Naive B cell (primary cell): ENCODE measurements at regions not wholly inside any gene's neighbourhood (a gene's known extent, or its start where the extent isn't known, plus 50 kb on each side); places are given as distances from the start of the nearest gene placed in this dataset.

Experiments
- ATAC-seq, 2 donors: fragments of 150-1000 bp; cut with Tn5 transposase; 2 replicates each; pipeline ENCODE4 v1.10.0; 2021; ENCODE audit warnings: low read depth in 2 of 2, mild to moderate bottlenecking in 2 of 2, moderate library complexity in 2 of 2
- DNase-seq: peaks from one replicate; pipeline ENCODE4 v3.0.0; 2022
- H3K27ac Mint-ChIP-seq, 6 donors: one replicate each; pipeline ENCODE4 v1.8.0; 2020 to 2022; ENCODE audit warnings: mild to moderate bottlenecking in 6 of 6, mixed read lengths in 6 of 6, moderate library complexity in 5 of 6, inconsistent platforms in 2 of 6
- H3K27me3 Mint-ChIP-seq, 3 donors: one replicate each; pipeline ENCODE4 v1.8.0; 2021 to 2022; ENCODE audit warnings: mixed read lengths in 3 of 3, mild to moderate bottlenecking in 1 of 3
- H3K36me3 Mint-ChIP-seq, 2 donors: one replicate each; pipeline ENCODE4 v1.8.0; 2020 to 2022; ENCODE audit warnings: mixed read lengths in 2 of 2, inconsistent platforms in 1 of 2, mild to moderate bottlenecking in 1 of 2
- H3K4me1 Mint-ChIP-seq, 3 donors: one replicate each; pipeline ENCODE4 v1.8.0; 2020 to 2022; ENCODE audit warnings: mixed read lengths in 3 of 3, inconsistent platforms in 1 of 3, mild to moderate bottlenecking in 1 of 3, moderate library complexity in 1 of 3
- H3K4me3 Mint-ChIP-seq, 8 donors: one replicate each; pipeline ENCODE4 v1.8.0; 2020 to 2022; ENCODE audit warnings: mild to moderate bottlenecking in 8 of 8, mixed read lengths in 8 of 8, moderate library complexity in 8 of 8, inconsistent platforms in 2 of 8
- H3K9me3 Mint-ChIP-seq, 7 donors: one replicate each; pipeline ENCODE4 v1.8.0; 2020 to 2022; ENCODE audit warnings: mixed read lengths in 7 of 7, mild to moderate bottlenecking in 5 of 7, inconsistent platforms in 2 of 7, moderate library complexity in 1 of 7

GRCh38 chr15:69713726-69714559 is 261.3 kb downstream of the RPLP1 start:
- DNase-seq (no peak), ATAC-seq (no peak)
- Mint-ChIP-seq H3K9me3 (peaks cover 0 to 14% (median 8%) of the 10 kb centered on the region in 7 donors), H3K4me1 (peaks cover 3 to 8% (median 6%) of the 10 kb centered on the region in 3 donors), H3K36me3 (no peaks in the 10 kb centered on the region), H3K27me3 (peaks cover 36 to 45% (median 39%) of the 10 kb centered on the region in 3 donors), H3K27ac (peak overlapping the region in 2 of 6 donors; percentile 5 to 12), H3K4me3 (no peak overlapping the region)

DNA sequence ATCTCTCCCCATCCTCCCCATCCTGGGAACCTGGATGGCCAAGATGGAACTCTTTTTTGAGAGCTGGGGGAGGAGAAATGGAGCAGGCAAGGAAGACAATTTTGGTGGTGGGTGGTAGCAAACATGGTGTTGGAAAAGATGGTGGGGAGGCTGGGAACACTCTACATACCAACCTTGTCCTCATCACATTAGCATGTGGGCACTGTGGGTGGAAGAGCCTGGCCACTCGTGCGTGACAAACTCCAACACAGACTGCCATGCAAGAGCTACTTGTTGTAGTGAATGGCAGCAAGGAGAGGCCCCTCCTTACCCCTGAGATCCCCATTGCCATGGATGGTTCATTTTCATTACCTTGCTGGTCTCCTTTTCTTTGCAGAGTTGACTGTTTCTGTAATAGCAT is 262.6 kb downstream of the RPLP1 start:
- Mint-ChIP-seq H3K27me3 (peaks cover 30 to 39% (median 31%) of the 10 kb centered on the region in 3 donors), H3K9me3 (peaks cover 0 to 8% (median 0%) of the 10 kb centered on the region in 7 donors), H3K4me3 (no peak overlapping the region), H3K27ac (no peak overlapping the region), H3K36me3 (no peaks in the 10 kb centered on the region), H3K4me1 (peaks cover 12 to 20% (median 14%) of the 10 kb centered on the region in 3 donors)
- DNase-seq, result no peak
- no peak for ATAC-seq

GRCh38 chr15:69718436-69718835 is 265.8 kb downstream of the RPLP1 start:
- Mint-ChIP-seq H3K36me3 (no peaks in the 10 kb centered on the region), H3K27me3 (peaks cover 17 to 33% (median 25%) of the 10 kb centered on the region in 3 donors), H3K9me3 (peaks cover 0 to 4% (median 0%) of the 10 kb centered on the region in 7 donors), H3K4me1 (peaks cover 23 to 47% (median 25%) of the 10 kb centered on the region in 3 donors), H3K27ac (peak overlapping the region in 2 of 6 donors; percentile 65 to 78), H3K4me3 (peak overlapping the region in 1 of 8 donors; percentile 40)
- DNase-seq, result no peak
- no peak for ATAC-seq

DNA sequence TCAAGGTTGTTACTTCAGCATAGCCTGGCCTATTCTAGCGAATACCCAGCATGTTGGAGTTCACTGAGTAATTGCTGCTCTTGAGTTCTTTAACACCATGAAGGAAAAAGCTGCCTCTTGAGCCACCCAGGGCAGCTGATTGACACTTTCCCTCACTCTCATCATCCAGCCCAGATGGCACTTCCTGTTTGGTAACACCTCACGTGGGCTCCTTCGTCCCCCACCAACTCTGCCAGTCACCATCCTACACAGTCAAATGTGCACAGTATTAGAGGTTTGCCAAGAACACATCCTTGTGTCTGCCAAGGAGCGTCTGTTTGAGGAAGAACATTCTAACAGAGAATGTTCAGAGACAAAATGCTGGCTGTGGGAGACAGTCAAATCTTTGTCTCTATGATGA is 266.3 kb downstream of the RPLP1 start:
- Mint-ChIP-seq H3K27me3 (peaks cover 13 to 33% (median 23%) of the 10 kb centered on the region in 3 donors), H3K9me3 (peaks cover 0 to 4% (median 0%) of the 10 kb centered on the region in 7 donors), H3K4me3 (peak overlapping the region in 2 of 8 donors; percentile 40 to 45), H3K27ac (peak overlapping the region; percentile 65 to 89 (median 78)), H3K36me3 (no peaks in the 10 kb centered on the region), H3K4me1 (peaks cover 23 to 47% (median 25%) of the 10 kb centered on the region in 3 donors)
- DNase-seq (peak; percentile 25), ATAC-seq (peak; percentile 62 to 63)

DNA sequence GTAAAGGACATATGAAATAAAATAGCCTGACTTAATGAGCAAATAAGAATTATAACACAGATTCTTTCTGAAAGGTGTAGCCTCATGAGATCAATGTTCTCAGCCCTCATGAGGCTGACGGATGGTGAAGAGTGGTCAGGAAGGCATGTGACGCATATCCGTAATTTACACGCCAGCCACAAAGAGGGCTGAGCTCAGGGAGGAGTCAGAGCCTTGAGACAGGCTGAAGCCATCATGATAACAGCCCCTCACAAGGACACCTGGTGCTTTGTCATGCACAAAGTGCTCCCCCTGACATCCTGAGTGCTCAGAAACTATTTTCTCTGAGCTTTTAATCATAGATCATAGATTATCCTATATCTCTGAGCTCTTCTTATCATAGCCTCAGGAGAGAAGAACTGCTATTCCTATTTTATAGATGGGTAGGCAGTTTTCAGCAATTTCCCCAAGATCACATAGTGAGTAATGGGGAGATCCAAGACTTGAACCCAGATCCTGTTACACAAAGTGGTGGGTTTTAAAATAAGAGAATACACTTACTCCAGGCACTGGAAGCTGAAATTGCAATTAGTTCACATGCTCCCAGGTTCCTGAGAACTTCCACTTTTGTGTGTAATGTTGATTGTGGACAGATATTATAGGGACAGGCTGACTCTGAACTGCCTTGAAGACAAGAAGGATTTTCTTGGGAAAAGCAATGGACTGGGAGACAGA is 267.1 kb downstream of the RPLP1 start:
- Mint-ChIP-seq H3K4me3 (no peak overlapping the region), H3K9me3 (peaks cover 0 to 4% (median 0%) of the 10 kb centered on the region in 7 donors), H3K4me1 (peaks cover 23 to 43% (median 26%) of the 10 kb centered on the region in 3 donors), H3K36me3 (no peaks in the 10 kb centered on the region), H3K27me3 (peaks cover 13 to 33% (median 20%) of the 10 kb centered on the region in 3 donors), H3K27ac (peak overlapping the region in 4 of 6 donors; percentile 65 to 89 (median 77))
- DNase-seq (peak; percentile 56), ATAC-seq (peak; percentile 86 to 91)

DNA sequence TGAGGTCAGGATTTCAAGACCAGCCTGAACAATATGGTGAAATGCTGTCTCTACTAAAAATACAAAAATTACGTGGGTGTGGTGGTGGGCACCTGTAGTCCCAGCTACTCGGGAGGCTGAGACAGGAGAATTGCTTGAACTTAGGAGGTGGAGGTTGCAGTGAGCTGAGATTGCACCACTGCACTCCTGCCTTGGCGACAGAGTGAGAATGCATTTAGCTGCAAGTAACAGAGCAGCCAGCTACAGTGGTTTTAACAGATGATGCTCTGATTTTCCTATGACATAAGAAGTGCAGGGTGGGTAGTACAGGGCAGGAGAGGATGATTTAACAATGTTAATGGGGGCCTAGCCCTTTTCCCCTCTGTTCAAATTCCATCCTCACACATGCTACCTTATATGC is 267.9 kb downstream of the RPLP1 start:
- no peak for DNase-seq
- Mint-ChIP-seq H3K27ac (peak overlapping the region in 4 of 6 donors; percentile 61 to 92 (median 81)), H3K27me3 (peaks cover 11 to 34% (median 22%) of the 10 kb centered on the region in 3 donors), H3K4me1 (peaks cover 23 to 47% (median 27%) of the 10 kb centered on the region in 3 donors), H3K36me3 (no peaks in the 10 kb centered on the region), H3K9me3 (peaks cover 0 to 4% (median 0%) of the 10 kb centered on the region in 7 donors), H3K4me3 (peak overlapping the region in 5 of 8 donors; percentile 37 to 79 (median 65))
- no peak for ATAC-seq

DNA sequence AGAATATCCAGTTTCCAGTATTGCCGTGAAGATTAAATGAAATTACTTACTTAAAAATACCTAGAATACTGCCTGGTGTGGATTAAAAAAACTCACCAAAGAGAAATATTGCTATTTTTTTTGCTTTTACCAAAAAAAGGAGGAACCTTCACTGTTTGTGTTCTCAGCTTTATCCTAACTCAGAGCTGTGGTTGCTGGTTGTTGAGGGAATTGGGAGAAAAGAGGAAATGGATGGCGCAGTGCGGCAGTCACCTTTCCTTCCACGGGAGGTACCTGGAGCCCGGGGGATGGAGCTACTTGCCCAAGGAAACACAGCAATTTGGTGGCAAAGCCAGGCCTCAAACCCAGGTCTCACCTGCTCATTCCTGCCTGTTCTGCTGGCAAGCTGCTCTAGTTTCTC is 270.3 kb downstream of the RPLP1 start:
- no peak overlapping the region for H3K27ac Mint-ChIP-seq
- H3K4me1 Mint-ChIP-seq, result peaks cover 31 to 59% (median 35%) of the 10 kb centered on the region in 3 donors
- no peak for ATAC-seq

DNA sequence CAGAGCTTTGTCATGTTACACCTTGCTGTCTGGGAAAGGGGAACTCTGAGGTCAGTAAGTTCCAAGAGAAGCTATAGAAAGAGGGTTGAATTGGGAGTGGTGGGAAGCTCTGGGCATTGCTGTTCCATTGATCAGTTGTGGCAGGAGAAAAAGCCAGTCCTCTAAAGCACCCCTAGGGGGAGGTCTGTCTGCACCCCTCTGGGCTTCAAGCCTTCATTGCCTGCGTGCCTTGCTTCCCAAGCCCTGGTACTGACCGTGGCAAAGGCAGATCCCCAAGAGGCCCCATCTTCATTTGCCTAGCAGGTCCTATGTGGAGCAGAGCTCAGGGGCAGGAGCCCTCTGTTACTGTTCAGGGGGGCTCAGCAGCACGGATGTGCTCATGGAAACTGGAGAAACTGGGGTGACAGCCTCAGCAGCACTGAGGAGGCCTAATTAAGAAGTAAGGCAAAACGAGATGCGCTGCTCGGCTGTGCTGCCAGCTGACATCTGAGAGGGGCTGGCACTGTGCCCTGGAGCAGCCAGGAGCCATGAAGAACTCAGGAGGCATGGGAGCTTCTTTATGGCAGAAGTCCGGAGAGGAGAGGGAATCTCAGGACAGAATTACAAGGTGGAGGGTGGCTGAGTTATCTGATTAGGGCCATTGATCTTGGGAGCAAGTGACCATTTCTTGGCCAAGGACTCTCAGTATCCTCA is 270.9 kb downstream of the RPLP1 start:
- DNase-seq (no peak), ATAC-seq (no peak)
- H3K9me3 Mint-ChIP-seq, result peaks cover 0 to 4% (median 0%) of the 10 kb centered on the region in 7 donors
- H3K36me3 Mint-ChIP-seq, result no peaks in the 10 kb centered on the region
- peak overlapping the region in 1 of 6 donors; percentile 33 for H3K27ac Mint-ChIP-seq
- H3K4me1 Mint-ChIP-seq, result peaks cover 31 to 59% (median 35%) of the 10 kb centered on the region in 3 donors
- peak overlapping the region in 2 of 8 donors; percentile 30 to 42 for H3K4me3 Mint-ChIP-seq
- H3K27me3 Mint-ChIP-seq, result peaks cover 9 to 25% (median 19%) of the 10 kb centered on the region in 3 donors

More for the DNA sequence above, 270.3 kb downstream of the RPLP1 start:
- DNase-seq, result no peak
- no peaks in the 10 kb centered on the region for H3K36me3 Mint-ChIP-seq
- peaks cover 9 to 25% (median 19%) of the 10 kb centered on the region in 3 donors for H3K27me3 Mint-ChIP-seq
- H3K9me3 Mint-ChIP-seq, result peaks cover 0 to 4% (median 0%) of the 10 kb centered on the region in 7 donors
- no peak overlapping the region for H3K4me3 Mint-ChIP-seq

DNA sequence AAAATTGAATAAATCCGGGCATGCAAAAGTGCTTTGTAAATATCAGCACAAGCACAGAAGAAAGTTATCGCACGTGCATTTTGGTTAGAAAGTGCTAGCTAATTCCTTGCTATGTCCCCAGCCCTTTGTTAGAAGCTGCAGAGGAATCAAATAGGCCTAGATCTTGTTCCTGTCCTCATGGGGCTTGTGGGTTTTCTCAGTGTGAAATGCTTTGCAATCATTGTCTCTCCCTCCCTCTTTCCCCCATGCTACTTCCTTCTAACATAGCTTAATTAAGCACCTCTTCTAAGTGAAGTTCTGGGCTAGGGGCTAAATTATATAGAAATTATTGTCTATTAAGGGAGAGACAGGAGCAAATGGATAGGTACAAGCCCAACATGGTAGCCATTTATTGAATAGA is 271.7 kb downstream of the RPLP1 start:
- ATAC-seq (no peak), DNase-seq (no peak)
- Mint-ChIP-seq H3K4me3 (no peak overlapping the region), H3K4me1 (peaks cover 25 to 56% (median 32%) of the 10 kb centered on the region in 3 donors), H3K36me3 (no peaks in the 10 kb centered on the region), H3K9me3 (peaks cover 0 to 4% (median 0%) of the 10 kb centered on the region in 7 donors), H3K27me3 (peaks cover 9 to 25% (median 23%) of the 10 kb centered on the region in 3 donors), H3K27ac (peak overlapping the region in 1 of 6 donors; percentile 61)

DNA sequence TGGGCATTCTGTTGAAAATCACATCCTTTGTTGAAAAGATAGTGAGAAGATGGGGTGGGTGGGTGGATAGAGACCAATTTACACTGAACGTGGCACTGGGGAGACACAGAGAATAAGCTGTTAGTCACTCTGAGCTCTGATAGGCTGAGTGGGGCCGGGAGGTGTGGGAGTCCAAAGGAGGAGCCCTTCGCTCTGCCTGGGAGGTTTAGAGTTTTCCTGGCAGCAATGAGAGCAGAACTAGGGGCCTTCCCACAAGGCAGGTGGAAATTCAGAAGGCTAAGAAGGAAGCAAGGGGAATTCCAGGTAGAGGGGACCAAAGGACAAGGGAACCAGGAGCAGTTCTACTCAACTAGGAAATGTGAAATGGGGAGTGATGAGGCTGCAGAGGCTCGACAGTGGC is 272.7 kb downstream of the RPLP1 start:
- Mint-ChIP-seq H3K9me3 (no peaks in the 10 kb centered on the region), H3K27me3 (peaks cover 9 to 27% (median 26%) of the 10 kb centered on the region in 3 donors), H3K27ac (peak overlapping the region in 1 of 6 donors; percentile 84), H3K36me3 (no peaks in the 10 kb centered on the region), H3K4me1 (peaks cover 21 to 46% (median 28%) of the 10 kb centered on the region in 3 donors), H3K4me3 (no peak overlapping the region)
- DNase-seq (no peak), ATAC-seq (no peak)

- H3K27ac Mint-ChIP-seq, result peak overlapping the region in 1 of 6 donors; percentile 74
- no peaks in the 10 kb centered on the region for H3K36me3 Mint-ChIP-seq
- no peak for DNase-seq
- H3K9me3 Mint-ChIP-seq, result no peaks in the 10 kb centered on the region
- peak; percentile 30 to 32 for ATAC-seq
- H3K4me1 Mint-ChIP-seq, result peaks cover 21 to 39% (median 28%) of the 10 kb centered on the region in 3 donors
- peaks cover 9 to 29% (median 29%) of the 10 kb centered on the region in 3 donors for H3K27me3 Mint-ChIP-seq
- H3K4me3 Mint-ChIP-seq, result no peak overlapping the region
These were observed 273.3 kb downstream of the RPLP1 start for GRCh38 chr15:69725957-69726356.

DNA sequence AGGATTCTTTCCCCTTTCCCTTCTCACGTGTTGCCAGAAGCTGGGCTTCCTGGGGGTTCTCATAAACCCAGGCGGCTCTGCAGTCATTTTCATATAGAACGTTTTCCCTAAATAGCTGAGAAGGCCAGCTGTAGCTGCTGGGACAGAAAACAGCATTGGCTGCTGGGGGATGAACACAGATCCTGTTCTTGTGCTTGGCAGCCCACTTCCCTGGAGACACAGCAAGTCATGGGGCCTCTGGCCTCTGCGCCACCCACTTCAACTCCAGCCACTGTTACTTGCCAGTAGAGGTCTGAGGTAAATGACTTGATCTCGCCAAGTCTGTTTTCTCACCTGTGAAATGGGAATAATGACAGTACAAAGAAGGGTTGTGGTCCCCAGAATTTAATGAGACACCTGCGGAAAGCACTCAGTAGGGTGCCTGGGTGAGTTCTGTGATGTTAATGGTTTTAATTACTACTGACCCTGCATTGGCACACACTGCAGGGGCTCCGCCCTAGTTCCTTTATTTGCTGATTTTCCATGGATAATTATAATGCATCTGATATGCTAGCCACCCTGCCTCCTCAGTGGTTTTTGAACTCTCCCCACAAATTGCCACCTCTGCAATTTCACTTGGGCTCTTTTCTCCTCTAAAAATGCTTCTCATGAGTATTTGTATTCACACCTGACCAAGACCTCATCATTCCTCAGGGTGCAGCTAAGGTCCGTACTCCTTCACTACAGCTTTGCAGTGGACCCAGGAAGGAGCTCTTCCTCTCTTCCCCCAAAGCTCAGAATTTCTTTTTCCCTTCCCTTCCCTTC is 274.7 kb downstream of the RPLP1 start:
- H3K36me3 Mint-ChIP-seq, result no peaks in the 10 kb centered on the region
- H3K27ac Mint-ChIP-seq, result no peak overlapping the region
- DNase-seq (no peak), ATAC-seq (no peak)
- peaks cover 11 to 26% (median 16%) of the 10 kb centered on the region in 3 donors for H3K4me1 Mint-ChIP-seq
- peaks cover 9 to 29% (median 26%) of the 10 kb centered on the region in 3 donors for H3K27me3 Mint-ChIP-seq
- H3K4me3 Mint-ChIP-seq, result no peak overlapping the region
- no peaks in the 10 kb centered on the region for H3K9me3 Mint-ChIP-seq
